Caco-2 (cell line): ENCODE measurements at regions not wholly inside any gene's neighbourhood (a gene's known extent, or its start where the extent isn't known, plus 50 kb on each side); places are given as distances from the start of the nearest gene placed in this dataset.

ENCODE experiments used
- BruUV-seq: library from RNA; stranded (reverse); fragments of 400-500 nt; replicated peaks from 2 replicates; lab custom pipeline; 2021; lab: Mats Ljungman, UMichigan
- CTCF ChIA-PET: fragments of 300-600 bp; sonication (Branson Sonifier 250); formaldehyde crosslinking; loops from one replicate; lab custom pipeline; 2022; ENCODE audit warnings: antibody characterized with exemption; lab: Charles Lee
- POLR2A ChIA-PET: fragments of 300-600 bp; sonication (Branson Sonifier 250); formaldehyde crosslinking; loops from one replicate; lab custom pipeline; 2022; ENCODE audit warnings: antibody characterized with exemption; lab: Charles Lee
- DNase-seq, 2 experiments: peaks; one replicate each; pipeline versions ENCODE4 v3.0.0 to v3.0.0-alpha.2; 2020 to 2022
- H3K27me3 ChIP-seq: replicated peaks from 2 replicates; pipeline ENCODE4 v1.6.0; 2011; ENCODE audit warnings: low read length; ENCODE audit not compliant: control insufficient read depth, insufficient read depth
- H3K36me3 ChIP-seq: 2 replicates; pipeline ENCODE4 v1.5.1; 2011; ENCODE audit warnings: low read length; ENCODE audit not compliant: control insufficient read depth, insufficient read depth
- H3K4me1 ChIP-seq: fragments of 250-450 bp; sonication (Bioruptor Pico); 2 replicates; pipeline ENCODE4 v1.5.1; 2020; ENCODE audit warnings: mild to moderate bottlenecking
- H3K4me3 ChIP-seq: 2 replicates; pipeline ENCODE4 v1.5.1; 2011; ENCODE audit warnings: low read depth, mild to moderate bottlenecking, control low read depth, low read length
- H3K9me3 ChIP-seq: fragments of 250-450 bp; sonication (Bioruptor Pico); 2 replicates; pipeline ENCODE4 v1.5.1; 2020; ENCODE audit warnings: mild to moderate bottlenecking, moderate library complexity
- H3K27ac Mint-ChIP-seq: one replicate; pipeline ENCODE4 v1.8.0; 2022; ENCODE audit warnings: mixed read lengths; ENCODE audit not compliant: unreplicated experiment
- H3K27me3 Mint-ChIP-seq: one replicate; pipeline ENCODE4 v1.8.0; 2022; ENCODE audit warnings: mixed read lengths; ENCODE audit not compliant: insufficient read depth, unreplicated experiment
- H3K36me3 Mint-ChIP-seq: one replicate; pipeline ENCODE4 v1.8.0; 2022; ENCODE audit warnings: mild to moderate bottlenecking, mixed read lengths; ENCODE audit not compliant: insufficient read depth, unreplicated experiment
- H3K4me1 Mint-ChIP-seq: one replicate; pipeline ENCODE4 v1.8.0; 2022; ENCODE audit warnings: low read depth, mixed read lengths; ENCODE audit not compliant: unreplicated experiment
- H3K4me3 Mint-ChIP-seq: one replicate; pipeline ENCODE4 v1.8.0; 2022; ENCODE audit warnings: mild to moderate bottlenecking, moderate library complexity, mixed read lengths; ENCODE audit not compliant: unreplicated experiment
- H3K9me3 Mint-ChIP-seq: one replicate; pipeline ENCODE4 v1.8.0; 2022; ENCODE audit warnings: mixed read lengths; ENCODE audit not compliant: unreplicated experiment
- intact Hi-C: fragments of 100-400 bp; cut with micrococcal nuclease; formaldehyde crosslinking; loops from one replicate; pipeline ENCODE4 v1.10.0; 2022; ENCODE audit not compliant: unreplicated experiment
- TF ChIP-seq, protein P1 (sequence below), 2 experiments: fragments of 200-600 bp in 1 of 2; IDR thresholded peaks; 1 replicate in 1 of 2; 2 replicates in 1 of 2; pipeline versions ENCODE4 v1.5.1 to v1.8.0; 2011 to 2022; ENCODE audit warnings: antibody characterized with exemption in 1 of 2, control low read depth in 1 of 2, inconsistent platforms in 1 of 2, low read depth in 1 of 2, low read length in 1 of 2, mild to moderate bottlenecking in 1 of 2, moderate library complexity in 1 of 2; ENCODE audit not compliant: insufficient read depth in 1 of 2, severe bottlenecking in 1 of 2, unreplicated experiment in 1 of 2

DNA sequence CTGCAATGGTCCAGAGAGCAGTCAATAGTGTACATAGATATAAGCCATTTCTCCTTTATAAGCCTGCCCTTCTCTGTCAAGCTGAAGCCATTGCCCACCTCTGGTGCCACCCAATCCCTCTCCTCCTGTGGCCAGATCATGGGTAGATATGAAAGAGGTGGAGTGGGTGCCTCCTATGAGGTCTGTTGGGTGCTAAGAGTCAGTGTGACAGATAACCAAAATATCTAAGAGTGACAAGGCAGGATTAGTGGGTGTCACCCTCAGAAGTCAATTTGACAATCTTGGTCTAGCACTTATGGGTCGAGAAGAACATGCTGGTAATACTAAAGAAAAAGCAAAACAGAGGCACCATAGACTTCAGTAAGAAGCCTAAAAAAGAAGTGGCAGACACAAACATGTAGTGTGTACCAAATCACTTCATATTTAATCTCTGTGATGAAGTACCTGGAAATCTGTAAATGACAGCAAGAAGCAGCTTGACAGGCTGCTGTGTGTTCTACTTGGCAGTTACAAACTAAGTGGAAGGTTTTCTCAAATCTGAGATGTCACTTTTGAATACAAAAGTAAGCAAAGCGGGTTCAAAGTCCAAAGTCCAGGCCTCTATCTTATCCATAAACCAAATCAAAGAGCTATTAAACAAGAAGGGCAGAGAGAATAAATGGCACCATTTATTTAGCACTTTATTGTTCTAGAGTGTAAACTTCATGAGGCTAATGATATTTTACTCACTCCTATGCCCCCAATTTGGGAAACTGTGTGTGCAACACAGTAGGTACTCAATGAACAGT, 118.9 kb upstream of the EOMES start:
- TF ChIP-seq, protein P1, sequence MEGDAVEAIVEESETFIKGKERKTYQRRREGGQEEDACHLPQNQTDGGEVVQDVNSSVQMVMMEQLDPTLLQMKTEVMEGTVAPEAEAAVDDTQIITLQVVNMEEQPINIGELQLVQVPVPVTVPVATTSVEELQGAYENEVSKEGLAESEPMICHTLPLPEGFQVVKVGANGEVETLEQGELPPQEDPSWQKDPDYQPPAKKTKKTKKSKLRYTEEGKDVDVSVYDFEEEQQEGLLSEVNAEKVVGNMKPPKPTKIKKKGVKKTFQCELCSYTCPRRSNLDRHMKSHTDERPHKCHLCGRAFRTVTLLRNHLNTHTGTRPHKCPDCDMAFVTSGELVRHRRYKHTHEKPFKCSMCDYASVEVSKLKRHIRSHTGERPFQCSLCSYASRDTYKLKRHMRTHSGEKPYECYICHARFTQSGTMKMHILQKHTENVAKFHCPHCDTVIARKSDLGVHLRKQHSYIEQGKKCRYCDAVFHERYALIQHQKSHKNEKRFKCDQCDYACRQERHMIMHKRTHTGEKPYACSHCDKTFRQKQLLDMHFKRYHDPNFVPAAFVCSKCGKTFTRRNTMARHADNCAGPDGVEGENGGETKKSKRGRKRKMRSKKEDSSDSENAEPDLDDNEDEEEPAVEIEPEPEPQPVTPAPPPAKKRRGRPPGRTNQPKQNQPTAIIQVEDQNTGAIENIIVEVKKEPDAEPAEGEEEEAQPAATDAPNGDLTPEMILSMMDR (IDR thresholded peaks at IDR 0.05; ENCODE audit: insufficient read depth in 1 of 2, low read depth in 1 of 2, low read length in 1 of 2, severe bottlenecking in 1 of 2, unreplicated experiment in 1 of 2), result no peak
- Mint-ChIP-seq H3K4me3 (no peak overlapping the region), H3K4me1 (no peaks in the 10 kb centered on the region), H3K27ac (no peak overlapping the region), H3K36me3 (no peaks in the 10 kb centered on the region), H3K27me3 (no peaks in the 10 kb centered on the region), H3K9me3 (no peaks in the 10 kb centered on the region)
- BruUV-seq, result no TSS peak
- peaks cover 4% of the 10 kb centered on the region; the same call in 1 of the 2 replicates for H3K4me1 ChIP-seq
- intact Hi-C loops, result no loop called here
- no peaks in the 10 kb centered on the region for H3K9me3 ChIP-seq
- POLR2A ChIA-PET, result no interaction called here
- CTCF ChIA-PET, result no interaction called here
- no peaks in the 10 kb centered on the region for H3K36me3 ChIP-seq
- no peaks in the 10 kb centered on the region for H3K27me3 ChIP-seq
- no peak for DNase-seq
- no peak overlapping the region for H3K4me3 ChIP-seq

DNA sequence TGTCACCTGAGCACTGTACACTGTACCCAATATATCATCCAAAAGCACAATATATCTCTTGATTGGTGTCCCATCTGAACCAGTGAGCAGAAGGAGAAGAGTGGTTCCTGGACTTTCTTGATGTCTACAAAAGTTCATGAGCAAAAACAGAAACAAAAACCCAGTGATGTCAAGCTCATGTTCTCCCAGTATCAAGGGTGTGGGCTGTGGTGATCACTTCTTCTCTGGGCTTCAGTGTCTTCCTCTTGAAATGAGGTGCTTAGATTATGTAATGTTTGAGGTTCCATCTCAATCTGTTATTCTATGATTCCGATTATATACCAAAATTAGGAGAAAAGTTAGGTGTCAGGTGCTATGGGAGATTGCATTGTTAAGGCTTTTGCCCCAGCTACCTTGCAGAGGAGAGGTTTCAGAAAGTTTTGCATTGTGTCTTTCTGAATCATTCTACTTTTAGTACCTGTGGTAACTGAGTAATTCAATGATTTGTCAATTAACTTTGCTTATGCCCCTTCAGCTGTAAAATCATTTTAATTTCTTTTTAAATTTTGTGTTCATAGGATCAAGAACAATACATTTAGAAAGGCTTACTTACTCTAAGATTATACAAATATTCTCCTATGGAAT, 122.0 kb upstream of the EOMES start:
- Histone ChIP-seq H3K36me3 (no peaks in the 10 kb centered on the region), H3K9me3 (no peaks in the 10 kb centered on the region), H3K4me3 (no peak overlapping the region), H3K4me1 (peaks cover 4% of the 10 kb centered on the region; the same call in 1 of the 2 replicates), H3K27me3 (no peaks in the 10 kb centered on the region)
- Mint-ChIP-seq H3K36me3 (no peaks in the 10 kb centered on the region), H3K27ac (no peak overlapping the region), H3K9me3 (no peaks in the 10 kb centered on the region), H3K4me1 (no peaks in the 10 kb centered on the region), H3K27me3 (no peaks in the 10 kb centered on the region), H3K4me3 (no peak overlapping the region)
- intact Hi-C loops, result no loop called here
- TF ChIP-seq, protein P1 (IDR thresholded peaks at IDR 0.05; ENCODE audit: insufficient read depth in 1 of 2, low read depth in 1 of 2, low read length in 1 of 2, severe bottlenecking in 1 of 2, unreplicated experiment in 1 of 2), result no peak
- no peak for DNase-seq
- CTCF ChIA-PET, result no interaction called here
- POLR2A ChIA-PET, result no interaction called here
- BruUV-seq, result no TSS peak

- Mint-ChIP-seq H3K4me3 (no peak overlapping the region), H3K9me3 (no peaks in the 10 kb centered on the region), H3K4me1 (no peaks in the 10 kb centered on the region), H3K27me3 (no peaks in the 10 kb centered on the region), H3K36me3 (no peaks in the 10 kb centered on the region), H3K27ac (no peak overlapping the region)
- intact Hi-C loops, result no loop called here
- TF ChIP-seq, protein P1 (IDR thresholded peaks at IDR 0.05; ENCODE audit: insufficient read depth in 1 of 2, low read depth in 1 of 2, low read length in 1 of 2, severe bottlenecking in 1 of 2, unreplicated experiment in 1 of 2), result no peak
- H3K36me3 ChIP-seq, result no peaks in the 10 kb centered on the region
- H3K9me3 ChIP-seq, result no peaks in the 10 kb centered on the region
- no peaks in the 10 kb centered on the region for H3K4me1 ChIP-seq
- BruUV-seq, result no TSS peak
- ChIA-PET CTCF (no interaction called here), POLR2A (no interaction called here)
- H3K4me3 ChIP-seq, result no peak overlapping the region
- H3K27me3 ChIP-seq, result no peaks in the 10 kb centered on the region
- DNase-seq, result no peak
These were observed 125.6 kb upstream of the EOMES start for GRCh38 chr3:27847697-27848096.
